ENCODE measurements at regions not wholly inside any gene's neighbourhood (a gene's known extent, or its start where the extent isn't known, plus 50 kb on each side); places are given as distances from the start of the nearest gene placed in this dataset.

DNA sequence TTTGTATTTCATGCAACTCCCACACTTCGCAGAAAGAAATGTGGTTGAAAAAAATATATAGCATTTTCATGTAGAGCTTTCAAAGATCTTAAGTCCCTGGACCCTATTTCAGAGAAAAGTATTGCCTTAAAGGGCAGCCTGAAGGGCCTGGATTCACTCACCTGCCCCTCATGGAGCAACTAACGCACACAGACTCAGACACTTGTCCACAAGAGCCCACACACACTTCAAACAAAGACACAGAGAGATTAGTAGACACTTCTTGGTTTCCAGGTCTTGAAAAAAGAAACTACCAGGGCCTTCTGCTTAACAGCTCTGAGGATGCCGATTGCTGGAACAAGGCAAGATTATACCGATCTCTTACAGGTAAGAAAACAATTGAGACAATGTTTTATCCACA is 122.2 kb downstream of the ZBTB18 start:
- Histone ChIP-seq H3K4me1 (ENCODE audit: control insufficient read depth in 2 of 3, insufficient read depth in 2 of 3, low read depth in 1 of 3, low read length in 3 of 3) (no peaks in the 10 kb centered on the region), H3K27ac (ENCODE audit: low read depth in 2 of 2, low read length in 2 of 2) (no peak overlapping the region), H3K4me3 (ENCODE audit: low read length in 3 of 3) (no peak overlapping the region), H3K36me3 (ENCODE audit: control insufficient read depth in 2 of 3, insufficient read depth in 3 of 3, low read length in 3 of 3) (no peaks in the 10 kb centered on the region), H3K27me3 (ENCODE audit: control insufficient read depth, insufficient read depth, low read length) (no peaks in the 10 kb centered on the region), H3K9ac (ENCODE audit: low read length in 3 of 3) (no peak overlapping the region), H3K9me3 (ENCODE audit: control insufficient read depth in 2 of 3, insufficient read depth in 1 of 3, low read length in 3 of 3) (no peaks in the 10 kb centered on the region)
- no peak for FAIRE-seq
- TF ChIP-seq, protein P1, sequence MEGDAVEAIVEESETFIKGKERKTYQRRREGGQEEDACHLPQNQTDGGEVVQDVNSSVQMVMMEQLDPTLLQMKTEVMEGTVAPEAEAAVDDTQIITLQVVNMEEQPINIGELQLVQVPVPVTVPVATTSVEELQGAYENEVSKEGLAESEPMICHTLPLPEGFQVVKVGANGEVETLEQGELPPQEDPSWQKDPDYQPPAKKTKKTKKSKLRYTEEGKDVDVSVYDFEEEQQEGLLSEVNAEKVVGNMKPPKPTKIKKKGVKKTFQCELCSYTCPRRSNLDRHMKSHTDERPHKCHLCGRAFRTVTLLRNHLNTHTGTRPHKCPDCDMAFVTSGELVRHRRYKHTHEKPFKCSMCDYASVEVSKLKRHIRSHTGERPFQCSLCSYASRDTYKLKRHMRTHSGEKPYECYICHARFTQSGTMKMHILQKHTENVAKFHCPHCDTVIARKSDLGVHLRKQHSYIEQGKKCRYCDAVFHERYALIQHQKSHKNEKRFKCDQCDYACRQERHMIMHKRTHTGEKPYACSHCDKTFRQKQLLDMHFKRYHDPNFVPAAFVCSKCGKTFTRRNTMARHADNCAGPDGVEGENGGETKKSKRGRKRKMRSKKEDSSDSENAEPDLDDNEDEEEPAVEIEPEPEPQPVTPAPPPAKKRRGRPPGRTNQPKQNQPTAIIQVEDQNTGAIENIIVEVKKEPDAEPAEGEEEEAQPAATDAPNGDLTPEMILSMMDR (IDR thresholded peaks at IDR 0.05; ENCODE audit: borderline replicate concordance, extremely low read depth, insufficient read depth) = no peak
- no peak for DNase-seq
- intact Hi-C loops (cut with DNase I) = no loop called here

DNA sequence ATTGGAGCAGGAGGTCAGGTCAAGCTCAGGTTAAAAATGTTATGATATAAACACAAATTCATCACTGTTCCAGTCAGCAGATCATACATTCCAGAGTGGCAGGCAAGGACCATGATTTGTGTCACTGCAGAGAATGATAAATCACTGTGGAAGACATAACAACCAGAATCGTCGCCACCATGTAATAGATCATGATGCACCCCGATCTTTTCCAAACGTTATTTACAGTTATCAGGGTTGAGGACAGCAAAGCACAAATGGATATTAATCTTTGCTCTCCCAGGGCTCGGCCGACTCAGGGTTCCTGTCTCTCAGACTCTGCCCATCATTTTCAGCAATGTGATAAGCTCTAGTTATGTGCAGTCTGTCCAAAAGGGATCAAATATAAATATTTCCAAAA is 122.7 kb downstream of the ZBTB18 start:
- Histone ChIP-seq H3K4me1 (ENCODE audit: control insufficient read depth in 2 of 3, insufficient read depth in 2 of 3, low read depth in 1 of 3, low read length in 3 of 3) (no peaks in the 10 kb centered on the region), H3K9ac (ENCODE audit: low read length in 3 of 3) (no peak overlapping the region), H3K4me3 (ENCODE audit: low read length in 3 of 3) (no peak overlapping the region), H3K36me3 (ENCODE audit: control insufficient read depth in 2 of 3, insufficient read depth in 3 of 3, low read length in 3 of 3) (no peaks in the 10 kb centered on the region), H3K27ac (ENCODE audit: low read depth in 2 of 2, low read length in 2 of 2) (no peak overlapping the region), H3K27me3 (ENCODE audit: control insufficient read depth, insufficient read depth, low read length) (no peaks in the 10 kb centered on the region), H3K9me3 (ENCODE audit: control insufficient read depth in 2 of 3, insufficient read depth in 1 of 3, low read length in 3 of 3) (no peaks in the 10 kb centered on the region)
- FAIRE-seq (no peak), DNase-seq (no peak)
- TF ChIP-seq, protein P1 (IDR thresholded peaks at IDR 0.05; ENCODE audit: borderline replicate concordance, extremely low read depth, insufficient read depth) = no peak
- intact Hi-C loops (cut with DNase I) = no loop called here

DNA sequence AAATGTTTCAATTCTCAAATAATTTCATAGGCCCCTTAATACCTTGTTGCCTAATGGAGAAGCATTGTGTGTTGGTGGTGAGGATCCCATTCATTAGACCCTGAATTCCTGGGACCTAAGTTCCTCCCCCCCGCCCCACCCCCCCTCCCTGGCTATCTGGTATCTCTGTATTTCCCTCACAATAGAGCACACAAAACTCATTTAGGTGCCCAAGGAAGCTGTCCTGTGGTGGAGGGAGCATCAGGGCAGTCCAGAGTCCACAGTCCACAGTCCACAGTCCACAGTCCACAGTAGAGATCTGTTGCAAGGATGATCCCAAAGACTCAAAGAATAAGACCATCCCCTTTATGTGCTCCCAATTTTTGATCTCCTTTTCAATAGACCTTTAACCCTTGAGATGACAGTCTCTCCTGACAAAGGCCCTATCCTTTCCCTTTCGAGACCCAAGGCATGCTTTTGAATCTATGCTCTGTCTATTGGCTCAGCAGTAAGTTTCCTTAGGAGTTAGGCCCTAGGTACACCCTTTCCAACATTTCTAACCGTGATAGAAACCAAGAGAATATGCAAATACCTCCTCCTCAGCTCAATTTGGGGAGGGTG is 123.9 kb downstream of the ZBTB18 start:
- TF ChIP-seq, protein P1 (IDR thresholded peaks at IDR 0.05; ENCODE audit: borderline replicate concordance, extremely low read depth, insufficient read depth) = no peak
- intact Hi-C loops (cut with DNase I) = no loop called here
- H3K4me1 ChIP-seq (ENCODE audit: control insufficient read depth in 2 of 3, insufficient read depth in 2 of 3, low read depth in 1 of 3, low read length in 3 of 3) = no peaks in the 10 kb centered on the region
- DNase-seq = no peak
- no peaks in the 10 kb centered on the region for H3K36me3 ChIP-seq (ENCODE audit: control insufficient read depth in 2 of 3, insufficient read depth in 3 of 3, low read length in 3 of 3)
- no peaks in the 10 kb centered on the region for H3K9me3 ChIP-seq (ENCODE audit: control insufficient read depth in 2 of 3, insufficient read depth in 1 of 3, low read length in 3 of 3)
- H3K9ac ChIP-seq (ENCODE audit: low read length in 3 of 3) = no peak overlapping the region
- H3K27me3 ChIP-seq (ENCODE audit: control insufficient read depth, insufficient read depth, low read length) = no peaks in the 10 kb centered on the region
- no peak overlapping the region for H3K27ac ChIP-seq (ENCODE audit: low read depth in 2 of 2, low read length in 2 of 2)
- no peak overlapping the region for H3K4me3 ChIP-seq (ENCODE audit: low read length in 3 of 3)
- no peak for FAIRE-seq

DNA sequence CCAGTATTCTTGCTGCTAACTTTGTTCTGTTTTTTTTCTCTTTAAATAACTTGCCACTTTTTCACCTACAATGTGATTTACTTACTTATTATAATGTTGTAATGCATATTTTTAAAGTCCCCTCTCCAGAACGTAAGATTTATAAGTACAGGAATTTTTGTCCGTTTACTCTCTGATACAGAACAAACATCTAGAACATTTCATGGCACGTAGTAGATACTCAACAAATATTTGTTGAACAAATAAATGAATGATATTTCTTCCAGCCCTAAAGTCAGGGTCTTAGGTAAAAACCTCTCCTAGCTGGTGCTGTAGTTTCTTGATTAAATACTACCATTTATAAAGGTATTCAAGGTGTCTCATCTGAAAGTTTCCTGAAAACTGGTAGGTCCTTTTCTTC is 125.1 kb downstream of the ZBTB18 start:
- TF ChIP-seq, protein P1 (IDR thresholded peaks at IDR 0.05; ENCODE audit: borderline replicate concordance, extremely low read depth, insufficient read depth) = no peak

More for the DNA sequence above, 125.1 kb downstream of the ZBTB18 start:
- H3K27ac ChIP-seq (ENCODE audit: low read depth in 2 of 2, low read length in 2 of 2) = no peak overlapping the region
- DNase-seq (no peak), FAIRE-seq (no peak)
- no peaks in the 10 kb centered on the region for H3K9me3 ChIP-seq (ENCODE audit: control insufficient read depth in 2 of 3, insufficient read depth in 1 of 3, low read length in 3 of 3)
- H3K27me3 ChIP-seq (ENCODE audit: control insufficient read depth, insufficient read depth, low read length) = no peaks in the 10 kb centered on the region
- H3K4me1 ChIP-seq (ENCODE audit: control insufficient read depth in 2 of 3, insufficient read depth in 2 of 3, low read depth in 1 of 3, low read length in 3 of 3) = peaks cover 0 to 3% (median 0%) of the 10 kb centered on the region in 3 donors
- no peak overlapping the region for H3K9ac ChIP-seq (ENCODE audit: low read length in 3 of 3)
- intact Hi-C loops (cut with DNase I) = no loop called here
- H3K36me3 ChIP-seq (ENCODE audit: control insufficient read depth in 2 of 3, insufficient read depth in 3 of 3, low read length in 3 of 3) = no peaks in the 10 kb centered on the region
- no peak overlapping the region for H3K4me3 ChIP-seq (ENCODE audit: low read length in 3 of 3)

All from kidney (tissue), 13 donors.